ENCODE measurements at regions not wholly inside any gene's neighbourhood (a gene's known extent, or its start where the extent isn't known, plus 50 kb on each side); places are given as distances from the start of the nearest gene placed in this dataset.

- TF ChIP-seq MAF1 (CRISPR knock-in tag; IDR thresholded peaks at IDR 0.05; ENCODE audit: borderline replicate concordance), result no peak
- TF ChIP-seq, protein P1, sequence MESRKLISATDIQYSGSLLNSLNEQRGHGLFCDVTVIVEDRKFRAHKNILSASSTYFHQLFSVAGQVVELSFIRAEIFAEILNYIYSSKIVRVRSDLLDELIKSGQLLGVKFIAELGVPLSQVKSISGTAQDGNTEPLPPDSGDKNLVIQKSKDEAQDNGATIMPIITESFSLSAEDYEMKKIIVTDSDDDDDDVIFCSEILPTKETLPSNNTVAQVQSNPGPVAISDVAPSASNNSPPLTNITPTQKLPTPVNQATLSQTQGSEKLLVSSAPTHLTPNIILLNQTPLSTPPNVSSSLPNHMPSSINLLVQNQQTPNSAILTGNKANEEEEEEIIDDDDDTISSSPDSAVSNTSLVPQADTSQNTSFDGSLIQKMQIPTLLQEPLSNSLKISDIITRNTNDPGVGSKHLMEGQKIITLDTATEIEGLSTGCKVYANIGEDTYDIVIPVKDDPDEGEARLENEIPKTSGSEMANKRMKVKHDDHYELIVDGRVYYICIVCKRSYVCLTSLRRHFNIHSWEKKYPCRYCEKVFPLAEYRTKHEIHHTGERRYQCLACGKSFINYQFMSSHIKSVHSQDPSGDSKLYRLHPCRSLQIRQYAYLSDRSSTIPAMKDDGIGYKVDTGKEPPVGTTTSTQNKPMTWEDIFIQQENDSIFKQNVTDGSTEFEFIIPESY (CRISPR knock-in tag; IDR thresholded peaks at IDR 0.05), result no peak
- no peak for TF ChIP-seq KLF11 (CRISPR knock-in tag; IDR thresholded peaks at IDR 0.05)
- no peak for TF ChIP-seq SIN3A (IDR thresholded peaks at IDR 0.05; ENCODE audit: borderline replicate concordance, low read depth, low read length)
These were observed 149.8 kb downstream of the SH3BGRL2 start (continued) for GRCh38 chr6:79780881-79781280.

DNA sequence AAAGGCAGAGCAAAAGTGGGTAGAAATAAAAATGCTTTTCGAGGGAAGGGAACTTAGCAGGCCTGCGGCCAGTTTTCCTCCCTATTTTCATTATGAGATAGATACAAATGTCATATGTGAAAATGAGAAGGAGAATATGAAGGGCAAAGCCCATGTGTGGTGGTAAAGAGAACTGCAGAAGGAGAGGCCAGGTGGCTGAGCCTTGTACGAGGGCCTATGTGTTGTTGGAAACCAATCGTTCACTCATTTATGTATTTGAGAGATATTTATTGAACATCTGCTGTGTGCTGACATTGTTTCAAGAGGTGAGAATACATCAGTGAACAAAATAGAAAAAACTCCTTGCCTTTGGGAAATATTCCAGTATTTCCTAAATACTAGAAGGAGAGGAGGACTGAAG is 147.7 kb downstream of the SH3BGRL2 start:
- H3K4me3 ChIP-seq (replicated peaks in 1 of 3; ENCODE audit: insufficient read depth in 1 of 3, low read depth in 2 of 3, low read length in 3 of 3), result peak overlapping the region in 1 of 3 experiments; percentile 75; a peak in 1 of 6 replicates
- H3K4me2 ChIP-seq (ENCODE audit: low read depth, low read length), result peak overlapping the region; percentile 86
- ATAC-seq (peak; percentile 77), FAIRE-seq (no peak), DNase-seq (ENCODE audit: low spot score) (no peak)
- peaks cover 18% of the 10 kb centered on the region for H3K4me1 ChIP-seq (ENCODE audit: insufficient read depth, low read length)
- in situ Hi-C loops (cut with HindIII; ENCODE audit: extremely low pct_ligation_motif_present, low pct_unique_long_range_greater_than_20kb), result no loop called here
- WGBS (ENCODE audit: low lambda C conversion rate), result 81% methylated on average over 4 of the region's 4 CpGs
- peaks cover 0 to 16% of the 10 kb centered on the region in 2 experiments; a peak in 1 of 5 replicates for H3K27me3 ChIP-seq (ENCODE audit: control insufficient read depth in 1 of 2, insufficient read depth in 2 of 2, low read length in 2 of 2)
- H3K9me3 ChIP-seq (ENCODE audit: low read length), result no peaks in the 10 kb centered on the region
- POLR2A ChIA-PET, result no interaction called here
- H4K20me1 ChIP-seq (ENCODE audit: insufficient read depth, low read length), result no peaks in the 10 kb centered on the region
- BruUV-seq (replicated peaks), result no TSS peak
- no peak overlapping the region for H3K27ac ChIP-seq (ENCODE audit: extremely low read length, insufficient read depth, low read length)
- no peaks in the 10 kb centered on the region for H3K36me3 ChIP-seq (replicated peaks in 1 of 2; ENCODE audit: control insufficient read depth in 1 of 2, insufficient read depth in 2 of 2, low read length in 2 of 2)
- H2AFZ ChIP-seq (ENCODE audit: low read length), result peak overlapping the region; percentile 17
- H3K79me2 ChIP-seq (ENCODE audit: insufficient read depth, low read length), result no peaks in the 10 kb centered on the region
- H3K9ac ChIP-seq (ENCODE audit: insufficient read depth, low read depth, low read length), result no peak overlapping the region
- intact Hi-C loops (cut with micrococcal nuclease; ENCODE audit: unreplicated experiment), result loop anchor here (1.0 kb wide), 3 partner anchors 35 to 315 kb away; no protein-coding TSS in a partner anchor
- CTCF ChIA-PET (ENCODE audit: low intra/inter-chr PET ratio, low total read pairs), result interaction anchor here (0.7 to 2.4 kb wide), 3 partner anchors 35 to 312 kb away, joined by 3 to 28 read pairs (median 20); no protein-coding TSS in a partner anchor
- TF ChIP-seq ZNF713 (CRISPR knock-in tag; IDR thresholded peaks at IDR 0.05) (no peak), RXRA (CRISPR knock-in tag; IDR thresholded peaks at IDR 0.05) (no peak), ZNF572 (CRISPR knock-in tag; IDR thresholded peaks at IDR 0.05) (no peak), ZSCAN9 (CRISPR knock-in tag; IDR thresholded peaks at IDR 0.05; ENCODE audit: borderline replicate concordance) (no peak), ZBTB21 (CRISPR knock-in tag; IDR thresholded peaks at IDR 0.05) (no peak), NR3C1 (CRISPR knock-in tag; IDR thresholded peaks at IDR 0.05) (no peak), MAFK (conservative IDR thresholded peaks at IDR 0.05 in 1 of 2, IDR thresholded peaks at IDR 0.05 in 1 of 2; ENCODE audit: low read length in 2 of 2) (no peak), CBX2 (IDR thresholded peaks at IDR 0.05; ENCODE audit: low read depth, low read length) (no peak), CBX2 (CRISPR knock-in tag; IDR thresholded peaks at IDR 0.05; ENCODE audit: low read depth) (no peak), NR0B2 (CRISPR knock-in tag; IDR thresholded peaks at IDR 0.05) (no peak), ZNF3 (CRISPR knock-in tag; IDR thresholded peaks at IDR 0.05) (no peak), ZNF879 (CRISPR knock-in tag; IDR thresholded peaks at IDR 0.05) (no peak), AGO2 (optimal IDR thresholded peaks at IDR 0.05; ENCODE audit: low read depth, low read length) (no peak), TRIM24 (CRISPR knock-in tag; IDR thresholded peaks at IDR 0.05) (no peak), PHF21A (CRISPR knock-in tag; IDR thresholded peaks at IDR 0.05) (no peak), SRY (CRISPR knock-in tag; IDR thresholded peaks at IDR 0.05) (no peak), ZFP36 (IDR thresholded peaks at IDR 0.05; ENCODE audit: borderline replicate concordance, low read depth, low read length, partially characterized antibody) (no peak)

Data from HepG2 (cell line).